Osteocyte (in vitro differentiated cells): ENCODE measurements at regions not wholly inside any gene's neighbourhood (a gene's known extent, or its start where the extent isn't known, plus 50 kb on each side); places are given as distances from the start of the nearest gene placed in this dataset.
"Not testable (repeated sequence)": the region's sequence is repeated elsewhere in the genome, so short reads cannot be mapped to it uniquely, and the experiment has no call there.

ENCODE experiments used
- DNase-seq: peaks from one replicate; pipeline ENCODE4 v3.0.0; 2021; ENCODE audit warnings: mixed read lengths; ENCODE audit not compliant: unreplicated experiment; ENCODE audit errors: extremely low spot score
- H3K27ac Mint-ChIP-seq: one replicate; pipeline ENCODE4 v1.8.0; 2021; ENCODE audit warnings: mild to moderate bottlenecking, mixed read lengths; ENCODE audit not compliant: unreplicated experiment
- H3K27me3 Mint-ChIP-seq: one replicate; pipeline ENCODE4 v1.8.0; 2021; ENCODE audit warnings: mixed read lengths; ENCODE audit not compliant: unreplicated experiment
- H3K36me3 Mint-ChIP-seq: one replicate; pipeline ENCODE4 v1.8.0; 2021; ENCODE audit warnings: mixed read lengths; ENCODE audit not compliant: unreplicated experiment
- H3K4me1 Mint-ChIP-seq: one replicate; pipeline ENCODE4 v1.8.0; 2021; ENCODE audit warnings: mixed read lengths; ENCODE audit not compliant: unreplicated experiment
- H3K4me3 Mint-ChIP-seq: one replicate; pipeline ENCODE4 v1.8.0; 2021; ENCODE audit warnings: mild to moderate bottlenecking, moderate library complexity, mixed read lengths; ENCODE audit not compliant: unreplicated experiment
- H3K9me3 Mint-ChIP-seq: one replicate; pipeline ENCODE4 v1.8.0; 2021; ENCODE audit warnings: mixed read lengths; ENCODE audit not compliant: unreplicated experiment
- TF ChIP-seq, protein P1 (sequence below): fragments of 200-600 bp; sonication (generic); IDR thresholded peaks from 2 replicates; pipeline ENCODE4 v1.5.0; 2021; ENCODE audit warnings: antibody characterized with exemption, mild to moderate bottlenecking, moderate library complexity

GRCh38 chr10:62589689-62590088 is 214.8 kb upstream of the ADO start:
- H3K36me3 Mint-ChIP-seq, result no peaks in the 10 kb centered on the region
- TF ChIP-seq, protein P1, sequence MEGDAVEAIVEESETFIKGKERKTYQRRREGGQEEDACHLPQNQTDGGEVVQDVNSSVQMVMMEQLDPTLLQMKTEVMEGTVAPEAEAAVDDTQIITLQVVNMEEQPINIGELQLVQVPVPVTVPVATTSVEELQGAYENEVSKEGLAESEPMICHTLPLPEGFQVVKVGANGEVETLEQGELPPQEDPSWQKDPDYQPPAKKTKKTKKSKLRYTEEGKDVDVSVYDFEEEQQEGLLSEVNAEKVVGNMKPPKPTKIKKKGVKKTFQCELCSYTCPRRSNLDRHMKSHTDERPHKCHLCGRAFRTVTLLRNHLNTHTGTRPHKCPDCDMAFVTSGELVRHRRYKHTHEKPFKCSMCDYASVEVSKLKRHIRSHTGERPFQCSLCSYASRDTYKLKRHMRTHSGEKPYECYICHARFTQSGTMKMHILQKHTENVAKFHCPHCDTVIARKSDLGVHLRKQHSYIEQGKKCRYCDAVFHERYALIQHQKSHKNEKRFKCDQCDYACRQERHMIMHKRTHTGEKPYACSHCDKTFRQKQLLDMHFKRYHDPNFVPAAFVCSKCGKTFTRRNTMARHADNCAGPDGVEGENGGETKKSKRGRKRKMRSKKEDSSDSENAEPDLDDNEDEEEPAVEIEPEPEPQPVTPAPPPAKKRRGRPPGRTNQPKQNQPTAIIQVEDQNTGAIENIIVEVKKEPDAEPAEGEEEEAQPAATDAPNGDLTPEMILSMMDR, result no peak
- no peak for DNase-seq
- no peak overlapping the region for H3K27ac Mint-ChIP-seq
- H3K4me3 Mint-ChIP-seq, result no peak overlapping the region
- no peaks in the 10 kb centered on the region for H3K27me3 Mint-ChIP-seq
- no peaks in the 10 kb centered on the region for H3K9me3 Mint-ChIP-seq
- peaks cover 9% of the 10 kb centered on the region for H3K4me1 Mint-ChIP-seq

DNA sequence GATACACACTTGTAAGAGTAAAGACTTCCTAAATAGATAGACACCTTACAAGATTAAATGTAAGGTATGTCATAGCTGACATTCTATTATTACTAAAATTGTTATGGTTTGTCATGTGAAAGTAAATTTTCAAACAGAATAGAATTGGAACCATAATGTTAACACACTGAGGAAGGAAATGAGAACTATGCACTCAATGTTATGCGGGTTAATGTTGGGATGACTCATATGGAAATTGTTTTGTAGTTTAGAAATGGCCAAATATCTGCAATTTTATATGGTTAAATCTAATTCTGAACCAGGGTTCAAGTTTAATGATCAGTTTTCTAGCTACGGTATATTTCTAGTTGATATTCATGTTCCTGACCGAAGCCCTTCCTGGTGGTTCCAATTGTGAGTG is 214.2 kb upstream of the ADO start:
- Mint-ChIP-seq H3K27me3 (no peaks in the 10 kb centered on the region), H3K36me3 (no peaks in the 10 kb centered on the region), H3K9me3 (no peaks in the 10 kb centered on the region), H3K27ac (no peak overlapping the region), H3K4me3 (no peak overlapping the region), H3K4me1 (peaks cover 2% of the 10 kb centered on the region)
- DNase-seq, result no peak
- TF ChIP-seq, protein P1, result no peak

DNA sequence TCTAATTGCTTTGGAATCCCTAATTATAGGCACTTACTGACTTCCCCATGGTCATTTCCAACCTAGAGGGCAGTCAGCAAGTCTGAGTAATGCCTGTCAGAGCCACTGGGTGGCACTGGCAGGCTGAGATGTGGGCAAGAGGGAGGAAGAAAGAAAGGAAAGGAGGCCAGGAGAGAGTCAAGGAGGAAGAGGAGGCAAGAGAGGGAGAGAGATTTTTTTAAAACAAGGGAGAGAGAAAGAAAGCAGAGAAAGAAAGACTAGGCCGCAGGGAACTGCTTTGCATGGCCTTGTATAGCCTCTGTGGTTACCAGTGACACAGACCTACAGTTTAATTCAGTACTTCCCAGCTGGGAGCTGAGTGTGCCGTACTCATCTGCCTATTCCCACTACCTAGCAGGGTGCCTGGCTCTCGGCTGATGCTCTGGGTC is 210.4 kb upstream of the ADO start:
- Mint-ChIP-seq H3K4me1 (no peaks in the 10 kb centered on the region), H3K27ac (no peak overlapping the region), H3K4me3 (no peak overlapping the region), H3K36me3 (no peaks in the 10 kb centered on the region), H3K9me3 (no peaks in the 10 kb centered on the region), H3K27me3 (peaks cover 3% of the 10 kb centered on the region)
- no peak for DNase-seq
- TF ChIP-seq, protein P1, result peak; percentile 96

GRCh38 chr10:62597226-62597625 is 207.3 kb upstream of the ADO start:
- Mint-ChIP-seq H3K27me3 (peaks cover 21% of the 10 kb centered on the region), H3K36me3 (no peaks in the 10 kb centered on the region), H3K27ac (no peak overlapping the region), H3K4me3 (no peak overlapping the region), H3K4me1 (no peaks in the 10 kb centered on the region), H3K9me3 (peaks cover 7% of the 10 kb centered on the region)
- TF ChIP-seq, protein P1, result no peak
- DNase-seq, result no peak

DNA sequence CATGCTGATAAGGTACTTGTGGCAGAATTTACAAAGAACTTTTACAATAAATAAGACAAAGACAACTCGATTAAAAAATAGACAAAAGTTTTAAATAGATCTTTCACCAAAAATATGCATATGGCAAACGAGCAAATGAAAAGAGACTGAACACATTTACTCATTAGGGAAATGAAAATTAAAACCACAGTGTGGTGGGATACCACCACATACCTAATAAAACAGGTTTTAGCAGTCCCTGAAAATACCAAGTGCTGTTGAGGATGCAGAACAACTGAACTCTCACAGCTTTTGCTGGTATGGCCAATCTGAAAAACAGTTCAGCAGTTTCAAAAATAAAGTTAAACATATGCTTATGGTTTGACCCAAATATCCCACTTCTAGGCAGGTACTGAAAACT is 205.4 kb upstream of the ADO start:
- TF ChIP-seq, protein P1, result no peak
- Mint-ChIP-seq H3K36me3 (no peaks in the 10 kb centered on the region), H3K4me1 (no peaks in the 10 kb centered on the region), H3K27ac (no peak overlapping the region), H3K27me3 (peaks cover 21% of the 10 kb centered on the region), H3K9me3 (peaks cover 7% of the 10 kb centered on the region), H3K4me3 (no peak overlapping the region)
- no peak for DNase-seq

DNA sequence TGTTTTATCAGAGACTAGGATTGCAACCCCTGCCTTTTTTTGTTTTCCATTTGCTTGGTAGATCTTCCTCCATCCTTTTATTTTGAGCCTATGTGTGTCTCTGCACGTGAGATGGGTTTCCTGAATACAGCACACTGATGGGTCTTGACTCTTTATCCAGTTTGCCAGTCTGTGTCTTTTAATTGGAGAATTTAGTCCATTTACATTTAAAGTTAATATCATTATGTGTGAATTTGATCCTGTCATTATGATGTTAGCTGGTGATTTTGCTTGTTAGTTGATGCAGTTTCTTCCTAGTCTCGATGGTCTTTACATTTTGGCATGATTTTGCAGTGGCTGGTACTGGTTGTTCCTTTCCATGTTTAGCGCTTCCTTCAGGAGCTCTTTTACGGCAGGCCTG is 198.0 kb upstream of the ADO start:
- not testable (repeated sequence) for H3K4me1 Mint-ChIP-seq, H3K9me3 Mint-ChIP-seq, H3K27ac Mint-ChIP-seq, H3K27me3 Mint-ChIP-seq, H3K36me3 Mint-ChIP-seq, H3K4me3 Mint-ChIP-seq, DNase-seq

- H3K4me3 Mint-ChIP-seq, result peak overlapping the region; percentile 71
- not testable (repeated sequence) for DNase-seq, H3K36me3 Mint-ChIP-seq, H3K9me3 Mint-ChIP-seq, H3K4me1 Mint-ChIP-seq, H3K27me3 Mint-ChIP-seq, H3K27ac Mint-ChIP-seq
These were observed 196.2 kb upstream of the ADO start for GRCh38 chr10:62608189-62608875.
